Stimulated activated naive CD8-positive, alpha-beta T cell treated with anti-CD3 and anti-CD28 coated beads, Interleukin-15, Interleukin-2, amounts not matched to agents 100 ng/mL and 50 ng/mL, for 24 hours (primary cell): ENCODE measurements at regions not wholly inside any gene's neighbourhood (a gene's known extent, or its start where the extent isn't known, plus 50 kb on each side); places are given as distances from the start of the nearest gene placed in this dataset.
"Not testable (repeated sequence)": the region's sequence is repeated elsewhere in the genome, so short reads cannot be mapped to it uniquely, and the experiment has no call there.

Experiments
- H3K27ac Mint-ChIP-seq: one replicate; pipeline ENCODE4 v1.8.0; 2021; ENCODE audit warnings: mild to moderate bottlenecking, mixed read lengths
- H3K27me3 Mint-ChIP-seq: one replicate; pipeline ENCODE4 v1.8.0; 2021; ENCODE audit warnings: mixed read lengths
- H3K36me3 Mint-ChIP-seq: one replicate; pipeline ENCODE4 v1.8.0; 2021; ENCODE audit warnings: low read depth, mixed read lengths
- H3K4me1 Mint-ChIP-seq: one replicate; pipeline ENCODE4 v1.8.0; 2021; ENCODE audit warnings: low read depth, mixed read lengths
- H3K4me3 Mint-ChIP-seq: one replicate; pipeline ENCODE4 v1.8.0; 2021; ENCODE audit warnings: mild to moderate bottlenecking, mixed read lengths
- H3K9me3 Mint-ChIP-seq: one replicate; pipeline ENCODE4 v1.8.0; 2021; ENCODE audit warnings: mixed read lengths

DNA sequence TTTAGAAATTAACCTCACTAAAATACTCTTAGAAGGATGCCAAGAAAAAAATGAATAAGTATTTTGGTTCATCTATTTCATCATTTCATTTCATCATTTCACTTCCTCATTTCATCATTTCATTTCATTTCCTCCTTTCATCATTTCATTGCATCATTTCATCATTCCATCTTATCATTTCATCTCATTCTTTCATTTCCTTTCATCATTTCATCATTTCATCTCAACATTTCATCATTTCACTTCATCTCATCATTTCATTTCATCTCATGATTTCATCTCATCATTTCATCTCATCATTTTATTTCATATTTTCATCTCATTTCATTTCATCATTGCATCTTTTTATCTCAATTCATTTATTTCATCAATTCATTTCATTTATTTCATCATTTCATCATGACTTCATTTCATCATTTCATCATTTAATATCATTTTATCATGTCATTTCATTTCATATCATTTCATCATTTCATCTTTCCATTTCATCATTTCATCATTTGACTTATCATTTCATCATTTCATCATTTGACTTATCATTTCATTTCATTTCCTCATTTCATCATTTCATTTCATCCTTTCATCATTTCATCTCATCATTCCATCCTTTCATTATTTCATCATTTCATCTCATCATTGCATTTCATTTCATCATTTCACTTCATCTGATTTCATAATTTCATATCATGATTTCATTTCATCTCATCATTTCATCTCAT is 129.9 kb downstream of the ZNF92 start:
- Mint-ChIP-seq H3K4me3 (no peak overlapping the region), H3K9me3 (no peaks in the 10 kb centered on the region), H3K4me1 (no peaks in the 10 kb centered on the region), H3K27ac (no peak overlapping the region), H3K36me3 (no peaks in the 10 kb centered on the region), H3K27me3 (peaks cover 3% of the 10 kb centered on the region)

GRCh38 chr7:65504504-65505319 is 131.1 kb downstream of the ZNF92 start:
- H3K36me3 Mint-ChIP-seq, H3K4me1 Mint-ChIP-seq, H3K27ac Mint-ChIP-seq, H3K9me3 Mint-ChIP-seq, H3K27me3 Mint-ChIP-seq, H3K4me3 Mint-ChIP-seq: not testable (repeated sequence)

- H3K9me3 Mint-ChIP-seq, H3K4me3 Mint-ChIP-seq, H3K4me1 Mint-ChIP-seq, H3K27ac Mint-ChIP-seq, H3K36me3 Mint-ChIP-seq, H3K27me3 Mint-ChIP-seq: not testable (repeated sequence)
Observed at GRCh38 chr7:65505320-65505633, 131.6 kb downstream of the ZNF92 start.

DNA sequence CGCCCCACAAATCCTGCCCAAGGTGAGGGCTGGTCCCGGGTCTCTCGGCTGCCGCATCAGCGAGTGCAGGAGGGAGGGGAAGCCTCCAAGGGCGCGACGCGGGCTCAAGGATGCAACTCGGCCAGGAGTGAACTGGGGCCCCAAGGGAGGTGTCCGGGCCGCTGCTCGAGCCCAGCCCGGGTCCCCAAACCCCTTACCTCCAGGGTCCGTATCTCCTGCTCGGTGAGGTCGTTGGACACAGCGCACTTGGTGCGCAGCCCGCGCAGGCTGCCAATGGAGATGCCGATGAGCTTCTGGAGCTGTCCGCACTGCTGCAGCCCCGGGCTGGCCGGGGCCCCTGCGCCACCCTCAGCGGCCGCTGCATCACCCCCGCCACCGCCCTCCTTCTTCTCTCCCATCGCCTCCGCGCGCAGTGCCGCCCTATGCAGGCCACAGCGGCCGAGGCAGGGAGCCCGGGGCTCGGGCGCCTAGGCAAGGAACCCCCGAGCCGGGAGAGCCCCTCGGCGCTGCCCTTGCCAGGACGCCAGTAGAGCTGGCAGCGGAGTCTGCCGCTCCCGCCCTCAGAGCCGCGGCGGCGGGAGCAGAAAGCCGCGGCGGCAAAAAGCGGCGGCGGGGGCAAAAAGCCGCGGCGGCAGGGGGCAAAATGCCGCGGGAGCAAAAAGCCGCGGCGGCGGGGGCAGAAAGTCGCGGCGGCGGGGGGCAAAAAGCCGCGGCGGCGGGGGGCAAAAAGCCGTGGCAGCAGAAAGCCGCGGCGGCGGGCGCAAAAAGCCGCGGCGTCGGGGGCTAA is 135.1 kb downstream of the ZNF92 start:
- H3K27ac Mint-ChIP-seq, result not testable (repeated sequence)

GRCh38 chr7:65509368-65510186 is 135.9 kb downstream of the ZNF92 start:
- H3K4me1 Mint-ChIP-seq, result no peaks in the 10 kb centered on the region
- H3K4me3 Mint-ChIP-seq, result peak overlapping the region; percentile 62
- no peaks in the 10 kb centered on the region for H3K36me3 Mint-ChIP-seq
- no peak overlapping the region for H3K27ac Mint-ChIP-seq
- H3K27me3 Mint-ChIP-seq, result peaks cover 21% of the 10 kb centered on the region
- H3K9me3 Mint-ChIP-seq, result no peaks in the 10 kb centered on the region

More for the DNA sequence above, 135.1 kb downstream of the ZNF92 start:
- H3K4me3 Mint-ChIP-seq, H3K36me3 Mint-ChIP-seq, H3K9me3 Mint-ChIP-seq, H3K4me1 Mint-ChIP-seq: not testable (repeated sequence)
- H3K27me3 Mint-ChIP-seq, result peaks cover 16% of the 10 kb centered on the region

DNA sequence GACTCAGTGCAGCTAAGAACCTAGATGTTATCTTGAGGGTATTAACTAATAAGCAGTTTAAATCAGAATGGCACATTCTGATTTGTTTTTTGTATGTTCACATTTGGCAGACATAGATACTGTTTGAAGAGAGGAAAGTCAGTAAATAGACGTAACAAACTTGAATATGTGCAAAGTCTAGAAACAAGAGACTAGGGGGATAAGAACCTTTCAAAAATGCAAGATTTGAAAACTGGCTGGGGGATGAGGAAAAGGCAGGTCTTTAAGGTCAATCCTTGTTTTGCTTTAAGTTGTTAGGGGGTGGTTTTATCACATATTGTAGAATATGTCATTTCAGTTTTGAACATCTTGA is 136.5 kb downstream of the ZNF92 start:
- not testable (repeated sequence) for H3K4me1 Mint-ChIP-seq, H3K9me3 Mint-ChIP-seq, H3K27ac Mint-ChIP-seq, H3K36me3 Mint-ChIP-seq
- Mint-ChIP-seq H3K27me3 (peaks cover 24% of the 10 kb centered on the region), H3K4me3 (peak overlapping the region; percentile 62)

DNA sequence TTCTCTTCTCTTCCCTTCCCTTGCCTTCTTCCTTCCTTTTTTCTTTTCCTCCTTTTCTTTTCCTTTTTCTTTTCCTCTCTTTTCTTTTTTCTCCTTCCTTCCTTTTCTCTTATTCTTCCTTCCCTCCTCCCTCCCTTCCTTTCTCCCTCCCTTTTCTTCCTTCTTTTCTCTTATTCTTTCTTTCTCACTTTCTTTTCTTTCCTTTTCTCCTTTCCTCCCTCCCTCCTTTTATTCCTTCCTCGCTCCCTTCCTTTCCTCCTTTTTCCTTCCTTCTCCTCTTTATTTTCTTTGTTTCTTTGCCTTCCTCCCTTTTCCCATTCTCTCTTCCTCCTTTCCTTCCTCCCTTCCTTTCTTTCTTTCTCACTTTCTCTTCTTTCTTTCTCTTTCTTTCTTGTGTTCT is 146.1 kb downstream of the ZNF92 start:
- not testable (repeated sequence) for H3K4me1 Mint-ChIP-seq, H3K9me3 Mint-ChIP-seq, H3K27ac Mint-ChIP-seq, H3K36me3 Mint-ChIP-seq, H3K4me3 Mint-ChIP-seq
- H3K27me3 Mint-ChIP-seq, result peaks cover 17% of the 10 kb centered on the region

DNA sequence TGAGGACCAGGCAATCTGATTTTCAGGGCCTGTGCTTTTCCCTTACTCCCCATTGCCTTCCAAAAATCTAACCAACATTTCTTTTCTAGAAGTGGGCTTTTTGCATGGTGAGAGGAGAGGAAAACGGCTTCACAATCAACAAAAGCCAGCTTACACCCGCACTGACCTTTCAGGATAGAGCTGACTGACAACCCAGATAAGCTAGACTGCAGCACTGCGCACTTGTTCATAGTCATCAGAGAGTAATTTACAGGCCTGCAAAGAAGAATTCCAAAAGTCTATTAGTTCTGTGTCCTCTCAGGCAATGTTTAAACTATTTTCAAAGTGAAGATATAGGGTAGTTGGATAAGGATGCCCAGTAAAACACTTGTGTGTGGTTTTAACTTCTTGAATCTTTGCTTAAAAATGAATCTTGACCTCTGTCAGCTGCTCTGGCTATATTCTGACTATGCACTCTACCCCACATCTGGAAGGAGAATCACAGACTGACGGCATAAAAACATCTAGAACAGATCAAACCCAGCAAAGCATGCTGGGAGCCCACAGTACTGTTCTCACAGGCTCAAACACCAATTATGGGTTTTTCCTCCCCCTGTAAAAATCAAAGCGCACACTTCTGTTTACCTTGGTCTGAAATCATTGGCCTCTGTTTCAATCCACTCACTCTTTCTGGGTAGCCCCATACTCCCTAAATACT is 172.0 kb downstream of the ZNF92 start:
- H3K27me3 Mint-ChIP-seq, H3K4me1 Mint-ChIP-seq, H3K27ac Mint-ChIP-seq, H3K36me3 Mint-ChIP-seq, H3K4me3 Mint-ChIP-seq, H3K9me3 Mint-ChIP-seq: not testable (repeated sequence)

DNA sequence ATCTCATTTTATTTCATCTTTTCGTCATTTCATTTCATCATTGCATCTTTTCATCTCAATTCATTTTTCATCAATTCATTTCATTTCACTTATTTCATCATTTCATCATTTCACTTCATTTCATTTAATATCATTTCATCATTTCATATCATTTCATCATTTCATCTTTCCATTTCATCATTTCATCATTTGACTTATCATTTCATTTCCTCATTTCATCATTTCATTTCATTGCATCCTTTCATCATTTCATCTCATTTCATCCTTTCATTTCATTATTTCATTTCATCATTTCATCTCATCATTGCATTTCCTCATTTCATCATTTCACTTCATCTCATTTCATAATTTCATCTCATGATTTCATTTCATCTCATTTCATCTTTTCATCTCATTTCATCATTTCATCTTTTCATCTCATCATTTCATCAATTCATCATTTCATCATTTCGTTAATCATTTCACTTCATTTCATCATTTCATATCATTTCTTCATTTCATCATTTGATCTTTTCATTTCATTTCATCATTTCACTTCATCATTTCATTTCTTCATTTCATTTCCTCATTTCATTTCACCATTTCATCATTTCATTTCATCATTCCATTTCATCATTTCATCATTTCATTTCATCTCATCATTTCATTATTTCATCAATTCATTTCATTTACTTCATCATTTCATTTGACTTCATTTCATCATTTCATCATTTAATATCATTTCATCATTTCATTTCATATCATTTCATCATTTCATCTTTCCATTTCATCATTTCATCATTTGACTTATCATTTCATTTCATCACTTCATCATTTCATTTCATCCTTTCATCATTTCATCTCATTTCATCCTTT is 176.2 kb downstream of the ZNF92 start:
- H3K36me3 Mint-ChIP-seq, H3K4me1 Mint-ChIP-seq, H3K9me3 Mint-ChIP-seq, H3K4me3 Mint-ChIP-seq, H3K27ac Mint-ChIP-seq, H3K27me3 Mint-ChIP-seq: not testable (repeated sequence)

DNA sequence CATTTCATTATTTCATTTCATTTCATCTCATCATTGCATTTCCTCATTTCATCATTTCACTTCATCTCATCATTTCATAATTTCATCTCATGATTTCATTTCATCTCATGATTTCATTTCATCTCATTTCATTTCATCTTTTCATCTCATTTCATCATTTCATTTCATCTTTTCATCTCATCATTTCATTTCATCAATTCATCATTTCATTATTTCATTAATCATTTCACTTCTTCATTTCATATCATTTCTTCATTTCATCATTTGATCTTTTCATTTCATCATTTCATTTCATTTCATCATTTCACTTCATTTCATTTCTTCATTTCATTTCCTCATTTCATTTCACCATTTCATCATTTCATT is 176.8 kb downstream of the ZNF92 start:
- H3K4me1 Mint-ChIP-seq, H3K27me3 Mint-ChIP-seq, H3K36me3 Mint-ChIP-seq, H3K9me3 Mint-ChIP-seq, H3K4me3 Mint-ChIP-seq, H3K27ac Mint-ChIP-seq: not testable (repeated sequence)

DNA sequence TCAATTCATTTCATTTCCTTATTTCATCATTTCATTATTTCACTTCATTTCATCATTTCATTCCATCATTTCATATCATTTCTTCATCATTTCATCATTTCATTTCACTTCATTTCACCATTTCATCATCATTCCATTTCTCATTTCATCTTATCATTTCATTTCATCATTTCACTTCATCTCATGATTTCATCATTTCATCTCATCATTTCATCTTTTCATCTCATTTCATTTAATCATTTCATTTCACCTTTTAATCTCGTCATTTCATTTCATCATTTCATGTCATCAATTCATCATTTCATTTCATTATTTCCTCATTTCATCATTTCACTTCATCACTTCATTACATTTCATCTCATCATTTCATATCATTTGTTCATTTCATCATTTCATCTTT is 177.4 kb downstream of the ZNF92 start:
- H3K27ac Mint-ChIP-seq, result peak overlapping the region; percentile 34
- not testable (repeated sequence) for H3K36me3 Mint-ChIP-seq, H3K27me3 Mint-ChIP-seq, H3K4me1 Mint-ChIP-seq, H3K4me3 Mint-ChIP-seq, H3K9me3 Mint-ChIP-seq

DNA sequence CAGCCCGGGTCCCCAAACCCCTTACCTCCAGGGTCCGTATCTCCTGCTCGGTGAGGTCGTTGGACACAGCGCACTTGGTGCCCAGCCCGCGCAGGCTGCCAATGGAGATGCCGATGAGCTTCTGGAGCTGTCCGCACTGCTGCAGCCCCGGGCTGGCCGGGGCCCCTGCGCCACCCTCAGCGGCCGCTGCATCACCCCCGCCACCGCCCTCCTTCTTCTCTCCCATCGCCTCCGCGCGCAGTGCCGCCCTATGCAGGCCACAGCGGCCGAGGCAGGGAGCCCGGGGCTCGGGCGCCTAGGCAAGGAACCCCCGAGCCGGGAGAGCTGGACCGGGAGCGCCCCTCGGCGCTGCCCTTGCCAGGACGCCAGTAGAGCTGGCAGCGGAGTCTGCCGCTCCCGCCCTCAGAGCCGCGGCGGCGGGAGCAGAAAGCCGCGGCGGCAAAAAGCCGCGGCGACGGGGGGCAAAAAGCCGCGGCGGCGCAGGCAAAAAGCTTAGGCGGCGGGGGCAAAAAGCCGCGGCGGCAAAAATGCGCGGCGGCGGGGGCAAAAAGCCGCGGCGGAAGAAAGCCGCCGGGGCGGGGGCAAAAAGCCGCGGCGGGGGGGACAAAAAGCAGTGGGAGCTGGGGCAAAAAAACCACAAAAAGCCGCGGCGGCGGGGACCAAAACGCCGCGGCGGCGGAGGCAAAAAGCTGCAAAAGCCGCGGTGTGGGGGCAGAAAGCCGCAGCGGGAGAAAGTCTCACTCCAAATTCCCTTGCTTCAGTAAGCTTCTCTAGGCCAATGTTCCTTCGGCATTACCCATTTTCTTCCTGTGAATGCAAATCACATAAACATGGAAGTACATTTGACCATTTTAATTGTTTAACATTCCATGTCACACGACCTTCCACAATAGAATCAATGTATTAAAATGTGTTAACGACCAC is 181.2 kb downstream of the ZNF92 start:
- not testable (repeated sequence) for H3K4me1 Mint-ChIP-seq, H3K9me3 Mint-ChIP-seq, H3K27me3 Mint-ChIP-seq, H3K36me3 Mint-ChIP-seq, H3K4me3 Mint-ChIP-seq, H3K27ac Mint-ChIP-seq

DNA sequence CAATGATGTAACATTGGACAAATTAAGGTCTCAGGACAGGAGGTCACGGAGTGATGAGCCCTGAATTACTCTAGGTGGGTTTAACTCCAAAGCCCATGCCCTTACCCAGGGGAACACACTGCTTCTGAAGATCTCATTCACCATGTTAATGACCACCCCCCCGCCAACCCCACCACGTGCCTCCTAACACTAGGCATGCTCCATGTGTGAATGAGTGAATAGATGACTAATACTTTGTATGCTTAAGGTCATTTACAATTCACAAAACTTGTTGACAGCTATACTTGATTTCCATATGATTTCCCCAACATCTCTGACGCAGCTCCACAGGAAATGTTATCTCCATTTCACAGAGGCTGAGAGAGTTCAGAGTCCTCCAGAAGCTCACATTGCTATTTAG is 184.9 kb downstream of the ZNF92 start:
- H3K27ac Mint-ChIP-seq, H3K9me3 Mint-ChIP-seq, H3K4me3 Mint-ChIP-seq, H3K27me3 Mint-ChIP-seq, H3K4me1 Mint-ChIP-seq, H3K36me3 Mint-ChIP-seq: not testable (repeated sequence)
